ENCODE measurements at regions not wholly inside any gene's neighbourhood (a gene's known extent, or its start where the extent isn't known, plus 50 kb on each side); places are given as distances from the start of the nearest gene placed in this dataset.

DNA sequence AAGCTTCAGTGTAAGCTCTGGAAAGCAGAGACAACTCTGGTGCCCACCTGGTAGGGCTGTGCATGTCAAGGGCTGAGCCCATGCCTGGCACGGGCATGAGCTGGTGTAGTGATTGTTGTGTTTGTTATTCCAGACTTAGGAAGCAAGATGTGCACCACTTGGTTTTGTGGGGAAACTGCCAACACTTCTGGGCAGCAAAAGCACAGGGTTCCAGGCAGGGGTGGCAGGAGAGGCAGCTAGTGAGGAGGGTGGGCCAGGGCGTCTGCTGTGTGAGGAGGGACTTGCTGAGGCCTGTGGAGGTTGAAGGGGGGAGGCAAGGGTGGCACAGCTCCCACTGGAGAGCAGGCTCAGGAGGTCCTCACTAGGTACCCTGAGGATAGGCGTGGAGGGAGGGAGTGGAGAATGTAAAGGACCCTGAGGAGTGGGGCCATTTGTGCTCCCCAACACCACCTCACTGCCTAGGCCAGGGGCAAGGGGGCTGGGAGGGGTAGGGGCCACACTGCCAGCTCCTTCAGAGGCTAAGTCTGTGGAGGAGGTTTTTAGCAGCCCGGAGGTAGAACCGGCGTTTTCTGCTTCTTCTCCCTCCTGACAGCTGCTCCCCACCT is 104.0 kb upstream of the POU3F3 start:
- Histone ChIP-seq H3K27me3 (ENCODE audit: control insufficient read depth, insufficient read depth, low read length) (no peaks in the 10 kb centered on the region; the same call in 1 of the 2 replicates), H3K36me3 (ENCODE audit: control insufficient read depth, insufficient read depth, low read length) (no peaks in the 10 kb centered on the region), H3K4me1 (ENCODE audit: control insufficient read depth, insufficient read depth, low read length) (peaks cover 9% of the 10 kb centered on the region; the same call in 1 of the 2 replicates), H3K9me3 (ENCODE audit: control insufficient read depth, insufficient read depth, low read depth, low read length) (no peaks in the 10 kb centered on the region), H3K9ac (ENCODE audit: low read length) (no peak overlapping the region), H3K4me3 (ENCODE audit: low read depth, low read length) (no peak overlapping the region), H3K27ac (ENCODE audit: low read depth, low read length) (no peak overlapping the region)

DNA sequence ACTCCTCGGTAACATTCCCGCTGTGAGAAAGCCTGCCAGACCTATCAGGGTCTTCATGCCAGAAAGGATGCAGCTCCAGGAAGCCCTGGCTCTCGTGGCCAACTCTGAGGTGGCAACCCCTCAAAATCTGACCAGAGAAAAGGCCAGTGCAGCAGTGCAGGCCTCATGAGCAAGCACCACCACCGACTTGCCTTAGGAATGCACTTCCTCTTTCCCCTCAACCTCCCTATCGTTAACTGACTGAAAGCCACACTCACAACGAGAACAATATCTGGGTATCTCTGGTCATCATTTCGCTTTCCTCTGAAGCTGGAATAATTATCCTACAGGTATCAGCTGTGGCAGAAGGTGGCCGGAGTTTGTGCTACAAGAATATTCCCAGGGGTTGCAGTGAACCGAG is 101.4 kb upstream of the POU3F3 start:
- no peak overlapping the region for H3K9ac ChIP-seq (ENCODE audit: low read length)

DNA sequence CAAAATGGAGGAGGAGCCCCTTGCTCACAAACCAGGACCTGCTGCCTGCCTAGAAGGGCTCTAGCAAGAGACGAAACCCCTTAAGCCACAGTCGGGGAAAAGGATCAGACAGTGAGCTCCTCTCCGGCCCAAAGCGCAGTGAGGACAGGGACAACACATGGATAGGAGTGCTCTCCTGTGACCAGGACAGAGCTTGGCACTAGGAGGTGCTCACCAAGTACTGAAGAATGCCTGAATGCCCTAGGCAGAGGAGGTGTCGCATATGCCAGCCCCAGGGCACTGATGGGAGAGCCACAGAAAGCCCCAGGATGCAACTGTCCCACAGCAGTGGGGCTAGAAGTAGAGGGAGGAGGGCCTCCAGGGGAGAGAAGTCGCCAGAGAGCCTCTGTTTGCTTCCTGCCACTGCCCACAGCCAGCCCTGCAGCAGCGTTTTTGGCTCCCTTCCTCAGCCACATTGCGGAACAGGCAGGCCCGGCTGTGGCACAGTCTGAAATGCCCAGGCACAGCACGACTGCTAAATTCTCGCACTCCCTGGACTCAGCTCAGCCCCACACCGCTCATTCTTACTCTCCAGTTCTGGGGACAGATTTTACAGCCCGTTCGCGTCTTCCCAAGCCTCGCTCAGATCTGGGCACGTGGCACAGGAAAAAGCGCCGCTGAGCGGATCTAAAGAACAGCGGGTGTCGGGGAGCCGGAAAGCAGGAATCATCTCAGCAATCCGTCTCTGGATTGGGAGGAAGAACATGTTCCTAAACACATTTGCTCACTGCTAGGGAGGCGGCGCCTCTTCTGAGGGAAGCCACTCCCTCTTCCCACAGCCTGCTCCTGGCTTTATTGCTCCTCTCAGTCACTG is 98.7 kb upstream of the POU3F3 start:
- H3K27me3 ChIP-seq (ENCODE audit: control insufficient read depth, insufficient read depth, low read length): no peaks in the 10 kb centered on the region

More for the DNA sequence above, 101.4 kb upstream of the POU3F3 start:
- H3K27me3 ChIP-seq (ENCODE audit: control insufficient read depth, insufficient read depth, low read length): no peaks in the 10 kb centered on the region; the same call in 1 of the 2 replicates
- H3K4me1 ChIP-seq (ENCODE audit: control insufficient read depth, insufficient read depth, low read length): peaks cover 18% of the 10 kb centered on the region
- H3K4me3 ChIP-seq (ENCODE audit: low read depth, low read length): no peak overlapping the region
- H3K36me3 ChIP-seq (ENCODE audit: control insufficient read depth, insufficient read depth, low read length): no peaks in the 10 kb centered on the region
- H3K27ac ChIP-seq (ENCODE audit: low read depth, low read length): no peak overlapping the region
- peaks cover 5% of the 10 kb centered on the region for H3K9me3 ChIP-seq (ENCODE audit: control insufficient read depth, insufficient read depth, low read depth, low read length)

DNA sequence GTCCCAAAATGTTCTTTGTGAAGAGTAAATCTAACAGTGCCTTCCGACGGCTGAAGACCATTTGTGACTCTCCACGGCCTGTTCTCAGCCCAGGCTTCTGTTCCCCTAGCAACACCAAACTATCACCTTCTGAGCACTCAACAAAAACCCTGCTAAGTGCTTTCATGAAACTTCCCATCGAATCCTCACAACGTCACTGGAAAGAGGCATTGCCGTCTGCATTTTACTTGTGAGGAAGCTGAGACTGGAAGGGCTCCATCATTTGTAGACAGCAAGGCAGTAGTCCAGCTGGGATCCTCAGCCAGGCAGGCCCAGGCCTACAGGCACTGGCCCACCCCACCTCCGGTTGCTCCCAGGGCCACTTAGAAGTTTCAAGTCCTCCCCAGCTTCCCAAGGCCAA is 97.8 kb upstream of the POU3F3 start:
- Histone ChIP-seq H3K4me1 (ENCODE audit: control insufficient read depth, insufficient read depth, low read length) (peaks cover 27% of the 10 kb centered on the region), H3K4me3 (ENCODE audit: low read depth, low read length) (no peak overlapping the region), H3K9me3 (ENCODE audit: control insufficient read depth, insufficient read depth, low read depth, low read length) (peaks cover 5% of the 10 kb centered on the region), H3K27me3 (ENCODE audit: control insufficient read depth, insufficient read depth, low read length) (no peaks in the 10 kb centered on the region), H3K27ac (ENCODE audit: low read depth, low read length) (no peak overlapping the region), H3K9ac (ENCODE audit: low read length) (no peak overlapping the region), H3K36me3 (ENCODE audit: control insufficient read depth, insufficient read depth, low read length) (no peaks in the 10 kb centered on the region)

More for the DNA sequence above, 98.7 kb upstream of the POU3F3 start:
- Histone ChIP-seq H3K4me3 (ENCODE audit: low read depth, low read length) (no peak overlapping the region), H3K36me3 (ENCODE audit: control insufficient read depth, insufficient read depth, low read length) (no peaks in the 10 kb centered on the region), H3K9me3 (ENCODE audit: control insufficient read depth, insufficient read depth, low read depth, low read length) (peaks cover 5% of the 10 kb centered on the region), H3K9ac (ENCODE audit: low read length) (no peak overlapping the region), H3K4me1 (ENCODE audit: control insufficient read depth, insufficient read depth, low read length) (peaks cover 27% of the 10 kb centered on the region), H3K27ac (ENCODE audit: low read depth, low read length) (no peak overlapping the region)

DNA sequence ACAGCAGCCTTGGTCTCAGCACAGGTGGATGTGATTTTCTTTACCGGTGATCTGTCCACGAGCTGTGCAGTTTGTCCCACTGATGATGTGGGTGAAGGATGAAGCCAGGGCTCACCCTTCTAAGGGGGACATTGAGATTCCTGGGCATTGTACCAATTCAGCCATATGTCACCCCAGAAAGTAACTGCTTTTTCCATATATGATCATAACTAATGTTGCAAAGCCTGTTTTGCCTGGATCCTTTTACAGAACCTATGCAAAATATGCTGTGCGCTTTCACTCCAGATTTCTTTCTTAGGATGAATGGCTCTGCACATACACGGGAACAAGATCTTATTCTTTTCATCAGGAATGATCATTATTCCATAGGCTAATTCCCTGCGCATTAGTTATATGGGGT is 96.9 kb upstream of the POU3F3 start:
- H3K36me3 ChIP-seq (ENCODE audit: control insufficient read depth, insufficient read depth, low read length): no peaks in the 10 kb centered on the region
- H3K9ac ChIP-seq (ENCODE audit: low read length): no peak overlapping the region
- no peak overlapping the region for H3K4me3 ChIP-seq (ENCODE audit: low read depth, low read length)
- H3K9me3 ChIP-seq (ENCODE audit: control insufficient read depth, insufficient read depth, low read depth, low read length): peaks cover 5% of the 10 kb centered on the region
- H3K27me3 ChIP-seq (ENCODE audit: control insufficient read depth, insufficient read depth, low read length): no peaks in the 10 kb centered on the region
- H3K27ac ChIP-seq (ENCODE audit: low read depth, low read length): no peak overlapping the region
- H3K4me1 ChIP-seq (ENCODE audit: control insufficient read depth, insufficient read depth, low read length): peaks cover 27% of the 10 kb centered on the region

DNA sequence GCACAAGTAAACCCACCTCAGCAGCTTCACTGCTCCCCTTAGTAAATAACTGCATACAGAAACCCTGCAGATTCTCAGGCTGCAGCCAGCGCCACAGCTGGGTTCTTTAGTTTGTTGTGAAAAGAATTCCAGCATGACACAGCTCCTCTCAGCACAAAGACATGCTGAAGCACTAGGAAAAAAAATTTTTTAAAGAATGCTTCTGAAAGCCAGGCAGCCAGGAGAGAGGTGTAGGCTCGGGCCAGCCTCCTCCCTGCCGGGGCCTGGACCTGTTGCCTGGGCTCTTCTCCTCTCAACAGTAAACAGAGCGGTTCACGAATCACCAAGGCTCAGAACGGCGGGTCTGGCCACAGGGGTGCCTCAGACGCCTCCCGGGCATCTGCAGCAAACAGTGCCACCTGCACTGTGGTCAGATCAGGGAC is 95.7 kb upstream of the POU3F3 start:
- Histone ChIP-seq H3K36me3 (ENCODE audit: control insufficient read depth, insufficient read depth, low read length) (no peaks in the 10 kb centered on the region), H3K9me3 (ENCODE audit: control insufficient read depth, insufficient read depth, low read depth, low read length) (peaks cover 5% of the 10 kb centered on the region), H3K27me3 (ENCODE audit: control insufficient read depth, insufficient read depth, low read length) (no peaks in the 10 kb centered on the region), H3K4me1 (ENCODE audit: control insufficient read depth, insufficient read depth, low read length) (peaks cover 27% of the 10 kb centered on the region), H3K27ac (ENCODE audit: low read depth, low read length) (peak overlapping the region; percentile 79; the same call in 1 of the 2 replicates), H3K9ac (ENCODE audit: low read length) (no peak overlapping the region), H3K4me3 (ENCODE audit: low read depth, low read length) (no peak overlapping the region)

DNA sequence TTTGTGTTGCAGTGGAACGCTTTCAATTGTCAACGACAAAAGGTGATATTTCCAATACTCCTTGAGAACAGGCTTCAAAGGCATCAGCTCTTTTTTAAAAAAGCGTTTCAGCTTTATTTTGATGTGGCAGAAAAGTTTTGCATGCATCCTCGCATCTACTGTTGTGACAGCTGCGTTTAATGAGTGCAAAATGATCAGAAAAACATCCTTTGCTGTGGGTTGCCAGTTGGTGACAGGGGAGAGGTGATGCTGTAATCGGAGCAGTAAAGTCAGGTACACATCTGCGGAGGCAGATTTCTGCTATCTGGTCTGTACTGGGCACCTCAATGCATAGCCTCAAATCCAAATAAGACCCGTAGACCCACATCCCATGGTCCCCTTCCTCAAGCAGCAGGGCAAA is 91.9 kb upstream of the POU3F3 start:
- Histone ChIP-seq H3K36me3 (ENCODE audit: control insufficient read depth, insufficient read depth, low read length) (no peaks in the 10 kb centered on the region), H3K27ac (ENCODE audit: low read depth, low read length) (no peak overlapping the region), H3K4me1 (ENCODE audit: control insufficient read depth, insufficient read depth, low read length) (peaks cover 15% of the 10 kb centered on the region), H3K9me3 (ENCODE audit: control insufficient read depth, insufficient read depth, low read depth, low read length) (no peaks in the 10 kb centered on the region), H3K4me3 (ENCODE audit: low read depth, low read length) (no peak overlapping the region), H3K27me3 (ENCODE audit: control insufficient read depth, insufficient read depth, low read length) (no peaks in the 10 kb centered on the region), H3K9ac (ENCODE audit: low read length) (no peak overlapping the region)

DNA sequence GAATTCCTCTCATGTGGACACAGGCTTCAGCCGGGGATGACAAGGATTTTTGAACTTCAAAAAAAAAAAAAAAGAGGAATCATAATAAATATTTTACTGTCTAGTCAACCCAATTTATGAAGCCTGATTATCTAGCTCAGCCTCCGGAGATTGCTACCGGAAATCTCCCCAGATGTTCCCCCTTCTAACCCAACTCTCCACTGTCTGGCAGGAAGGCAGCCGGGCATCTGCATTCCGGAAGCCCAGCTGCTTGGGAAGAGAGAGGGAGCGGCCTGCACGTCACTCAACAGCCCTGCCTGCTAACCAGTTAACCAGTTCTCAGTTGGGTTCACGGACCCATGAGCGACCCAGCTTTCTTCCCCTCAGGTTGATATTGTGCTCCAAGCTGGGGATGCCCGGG is 87.2 kb upstream of the POU3F3 start:
- Histone ChIP-seq H3K4me3 (ENCODE audit: low read depth, low read length) (no peak overlapping the region), H3K36me3 (ENCODE audit: control insufficient read depth, insufficient read depth, low read length) (no peaks in the 10 kb centered on the region), H3K27me3 (ENCODE audit: control insufficient read depth, insufficient read depth, low read length) (no peaks in the 10 kb centered on the region), H3K9ac (ENCODE audit: low read length) (no peak overlapping the region), H3K9me3 (ENCODE audit: control insufficient read depth, insufficient read depth, low read depth, low read length) (no peaks in the 10 kb centered on the region), H3K4me1 (ENCODE audit: control insufficient read depth, insufficient read depth, low read length) (peaks cover 3% of the 10 kb centered on the region; the same call in 1 of the 2 replicates), H3K27ac (ENCODE audit: low read depth, low read length) (no peak overlapping the region)

DNA sequence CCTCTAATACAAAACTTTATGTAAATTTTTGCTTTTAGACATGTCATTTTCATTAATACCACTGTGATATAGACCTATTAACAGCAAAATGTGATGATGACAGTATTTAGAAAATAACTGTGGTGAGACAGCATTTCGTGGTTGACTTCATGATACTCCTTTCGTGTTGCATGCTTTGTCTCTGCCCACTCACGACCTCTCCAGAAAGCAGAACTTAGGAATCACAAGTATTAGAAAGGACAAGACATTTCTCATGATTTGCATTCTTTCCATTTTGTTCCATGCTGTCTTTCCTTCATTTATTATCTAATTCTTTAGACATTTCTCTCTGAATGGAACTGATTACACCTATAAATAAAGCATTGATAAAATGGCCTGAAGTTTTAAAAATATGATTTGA is 85.2 kb upstream of the POU3F3 start:
- no peak overlapping the region for H3K27ac ChIP-seq (ENCODE audit: low read depth, low read length)
- H3K4me1 ChIP-seq (ENCODE audit: control insufficient read depth, insufficient read depth, low read length): peaks cover 3% of the 10 kb centered on the region; the same call in 1 of the 2 replicates
- H3K9ac ChIP-seq (ENCODE audit: low read length): no peak overlapping the region

DNA sequence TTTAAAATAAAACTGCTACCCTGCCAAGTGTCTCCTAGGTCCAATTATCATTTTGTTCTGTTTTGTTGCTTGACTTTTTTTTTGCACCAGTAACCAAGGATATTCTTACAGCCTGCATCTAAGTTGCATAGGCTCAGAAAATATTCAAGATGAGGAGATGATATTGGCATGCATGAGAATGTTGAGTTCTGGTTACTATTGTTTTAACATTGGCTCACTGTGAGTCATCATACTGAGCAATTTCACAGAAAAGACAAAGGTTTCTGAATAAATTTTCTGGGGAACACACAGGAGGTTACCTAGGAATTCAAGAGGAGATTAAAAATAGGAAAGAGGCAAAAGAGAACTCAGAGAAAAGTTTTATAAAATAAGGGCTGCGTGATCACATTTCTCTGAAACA is 84.8 kb upstream of the POU3F3 start:
- Histone ChIP-seq H3K9ac (ENCODE audit: low read length) (no peak overlapping the region), H3K4me3 (ENCODE audit: low read depth, low read length) (no peak overlapping the region), H3K27me3 (ENCODE audit: control insufficient read depth, insufficient read depth, low read length) (no peaks in the 10 kb centered on the region), H3K4me1 (ENCODE audit: control insufficient read depth, insufficient read depth, low read length) (peaks cover 3% of the 10 kb centered on the region; the same call in 1 of the 2 replicates), H3K36me3 (ENCODE audit: control insufficient read depth, insufficient read depth, low read length) (no peaks in the 10 kb centered on the region), H3K27ac (ENCODE audit: low read depth, low read length) (no peak overlapping the region), H3K9me3 (ENCODE audit: control insufficient read depth, insufficient read depth, low read depth, low read length) (no peaks in the 10 kb centered on the region)

More for the DNA sequence above, 85.2 kb upstream of the POU3F3 start:
- Histone ChIP-seq H3K36me3 (ENCODE audit: control insufficient read depth, insufficient read depth, low read length) (no peaks in the 10 kb centered on the region), H3K4me3 (ENCODE audit: low read depth, low read length) (no peak overlapping the region), H3K27me3 (ENCODE audit: control insufficient read depth, insufficient read depth, low read length) (no peaks in the 10 kb centered on the region), H3K9me3 (ENCODE audit: control insufficient read depth, insufficient read depth, low read depth, low read length) (no peaks in the 10 kb centered on the region)

DNA sequence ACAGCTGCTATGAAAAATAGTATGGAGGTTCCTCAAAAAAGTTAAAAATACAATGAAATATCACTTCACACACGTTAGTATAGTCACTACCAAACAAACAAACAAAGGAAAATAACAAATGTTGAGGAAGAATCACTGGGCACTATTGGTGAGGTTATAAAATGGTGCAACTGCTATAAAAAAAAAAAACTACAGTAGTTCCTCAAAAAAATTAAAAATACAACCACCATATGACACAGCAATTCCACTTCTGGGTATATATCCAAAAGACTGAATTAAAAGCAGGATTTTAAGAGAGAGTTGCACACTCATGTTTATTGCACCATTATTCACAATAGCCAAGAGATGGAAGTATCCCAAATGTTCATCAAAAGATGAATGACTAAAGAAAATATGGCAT is 80.9 kb upstream of the POU3F3 start:
- Histone ChIP-seq H3K36me3 (ENCODE audit: control insufficient read depth, insufficient read depth, low read length) (no peaks in the 10 kb centered on the region), H3K9me3 (ENCODE audit: control insufficient read depth, insufficient read depth, low read depth, low read length) (no peaks in the 10 kb centered on the region), H3K4me1 (ENCODE audit: control insufficient read depth, insufficient read depth, low read length) (no peaks in the 10 kb centered on the region), H3K27me3 (ENCODE audit: control insufficient read depth, insufficient read depth, low read length) (no peaks in the 10 kb centered on the region), H3K4me3 (ENCODE audit: low read depth, low read length) (no peak overlapping the region), H3K9ac (ENCODE audit: low read length) (no peak overlapping the region), H3K27ac (ENCODE audit: low read depth, low read length) (no peak overlapping the region)

Data from HUES6 (cell line).